H9 (cell line): ENCODE measurements at regions not wholly inside any gene's neighbourhood (a gene's known extent, or its start where the extent isn't known, plus 50 kb on each side); places are given as distances from the start of the nearest gene placed in this dataset.

Source experiments
- DNase-seq: peaks from one replicate; pipeline ENCODE4 v3.0.0-alpha.2; 2017
- H2AFZ ChIP-seq: one replicate; pipeline ENCODE4 v1.6.1; 2013; ENCODE audit warnings: mild to moderate bottlenecking, low read length, control low read depth, moderate library complexity
- H2AK5ac ChIP-seq: 2 replicates; pipeline ENCODE4 v1.6.1; 2013; ENCODE audit warnings: low read length, control low read depth, mixed read lengths; ENCODE audit not compliant: insufficient read length
- H2BK120ac ChIP-seq: one replicate; pipeline ENCODE4 v1.6.1; 2013; ENCODE audit warnings: low read depth, mild to moderate bottlenecking, low read length, control low read depth, inconsistent platforms; ENCODE audit not compliant: poor library complexity, severe bottlenecking
- H2BK12ac ChIP-seq: 2 replicates; pipeline ENCODE4 v1.6.1; 2013; ENCODE audit warnings: low read length, control low read depth, mixed read lengths, low read depth; ENCODE audit not compliant: insufficient read length
- H2BK15ac ChIP-seq: 2 replicates; pipeline ENCODE4 v1.6.1; 2013; ENCODE audit warnings: low read depth, low read length, control low read depth
- H2BK20ac ChIP-seq: one replicate; pipeline ENCODE4 v1.6.1; 2013; ENCODE audit warnings: low read depth, mild to moderate bottlenecking, low read length, control low read depth, inconsistent platforms; ENCODE audit not compliant: poor library complexity, severe bottlenecking
- H2BK5ac ChIP-seq: 2 replicates; pipeline ENCODE4 v1.6.1; 2013; ENCODE audit warnings: low read length, control low read depth, mixed read lengths; ENCODE audit not compliant: insufficient read length
- H3K14ac ChIP-seq: 2 replicates; pipeline ENCODE4 v1.6.1; 2013; ENCODE audit warnings: low read length, control low read depth; ENCODE audit not compliant: insufficient read depth
- H3K18ac ChIP-seq: 2 replicates; pipeline ENCODE4 v1.6.1; 2013; ENCODE audit warnings: low read depth, mild to moderate bottlenecking, mixed read lengths, low read length, control low read depth; ENCODE audit not compliant: insufficient read length
- H3K23ac ChIP-seq: 2 replicates; pipeline ENCODE4 v1.6.1; 2013; ENCODE audit warnings: low read length, control low read depth, mixed read lengths, low read depth; ENCODE audit not compliant: insufficient read length
- H3K23me2 ChIP-seq: 2 replicates; pipeline ENCODE4 v1.6.1; 2013; ENCODE audit warnings: low read depth, mild to moderate bottlenecking, mixed read lengths, low read length, control low read depth; ENCODE audit not compliant: insufficient read length, poor library complexity, severe bottlenecking
- H3K27ac ChIP-seq: 2 replicates; pipeline ENCODE4 v1.5.1; 2013; ENCODE audit warnings: low read length, control low read depth, mixed read lengths, low read depth; ENCODE audit not compliant: insufficient read length
- H3K27me3 ChIP-seq: 2 replicates; pipeline ENCODE4 v1.6.1; 2013; ENCODE audit warnings: low read length, control low read depth, inconsistent platforms; ENCODE audit not compliant: insufficient read depth
- H3K4ac ChIP-seq: 2 replicates; pipeline ENCODE4 v1.6.1; 2013; ENCODE audit warnings: low read depth, mild to moderate bottlenecking, control low read depth, inconsistent platforms, low read length, moderate library complexity
- H3K4me1 ChIP-seq: 2 replicates; pipeline ENCODE4 v1.6.1; 2013; ENCODE audit warnings: low read length, control low read depth, inconsistent platforms; ENCODE audit not compliant: insufficient read depth
- H3K4me2 ChIP-seq: 2 replicates; pipeline ENCODE4 v1.6.1; 2013; ENCODE audit warnings: low read length, control low read depth, mixed read lengths; ENCODE audit not compliant: insufficient read length, insufficient read depth
- H3K56ac ChIP-seq: 2 replicates; pipeline ENCODE4 v1.6.1; 2013; ENCODE audit warnings: low read depth, mild to moderate bottlenecking, mixed read lengths, low read length, control low read depth; ENCODE audit not compliant: insufficient read length
- H3K79me1 ChIP-seq: 2 replicates; pipeline ENCODE4 v1.6.1; 2013; ENCODE audit warnings: low read depth, mild to moderate bottlenecking, moderate library complexity, low read length, control low read depth, inconsistent platforms; ENCODE audit not compliant: insufficient read depth, poor library complexity, severe bottlenecking
- H3K79me2 ChIP-seq: 2 replicates; pipeline ENCODE4 v1.6.1; 2013; ENCODE audit warnings: low read length, control low read depth, inconsistent platforms; ENCODE audit not compliant: insufficient read depth
- H3K9ac ChIP-seq: 2 replicates; pipeline ENCODE4 v1.6.1; 2013; ENCODE audit warnings: low read length, control low read depth, mixed read lengths; ENCODE audit not compliant: insufficient read length; ENCODE audit errors: extremely low read depth
- H3K9me3 ChIP-seq: one replicate; pipeline ENCODE4 v1.6.1; 2013; ENCODE audit warnings: low read depth, low read length, inconsistent platforms; ENCODE audit not compliant: control insufficient read depth
- H3T11ph ChIP-seq: one replicate; pipeline ENCODE4 v1.6.1; 2013; ENCODE audit warnings: mild to moderate bottlenecking, low read length, control low read depth, inconsistent platforms
- H4K20me1 ChIP-seq: one replicate; pipeline ENCODE4 v1.6.1; 2013; ENCODE audit not compliant: control insufficient read depth, insufficient read length, insufficient read depth
- H4K5ac ChIP-seq: 2 replicates; pipeline ENCODE4 v1.6.1; 2013; ENCODE audit warnings: low read depth, mild to moderate bottlenecking, mixed read lengths, low read length, control low read depth; ENCODE audit not compliant: insufficient read length
- H4K8ac ChIP-seq: replicated peaks from 2 replicates; pipeline ENCODE4 v1.6.1; 2013; ENCODE audit warnings: low read length, control low read depth, mixed read lengths, low read depth; ENCODE audit not compliant: insufficient read length
- H4K91ac ChIP-seq: 2 replicates; pipeline ENCODE4 v1.6.1; 2013; ENCODE audit warnings: low read depth, mild to moderate bottlenecking, moderate library complexity, mixed read lengths, low read length, control low read depth; ENCODE audit not compliant: insufficient read length
- H3K27ac Mint-ChIP-seq, 3 experiments: 2 replicates in 2 of 3; 3 replicates in 1 of 3; pipeline ENCODE4 v1.8.0; 2020 to 2021; ENCODE audit warnings: mixed read lengths in 3 of 3, mild to moderate bottlenecking in 1 of 3, moderate library complexity in 1 of 3
- H3K27me3 Mint-ChIP-seq: 2 replicates; pipeline ENCODE4 v1.8.0; 2021; ENCODE audit warnings: low read depth, mild to moderate bottlenecking, moderate library complexity, mixed read lengths
- H3K36me3 Mint-ChIP-seq, 3 experiments: 2 replicates in 2 of 3; 3 replicates in 1 of 3; pipeline ENCODE4 v1.8.0; 2020 to 2021; ENCODE audit warnings: low read depth in 3 of 3, mixed read lengths in 3 of 3; ENCODE audit not compliant: insufficient read depth in 1 of 3
- H3K4me1 Mint-ChIP-seq, 2 experiments: 2 replicates each; pipeline ENCODE4 v1.8.0; 2020; ENCODE audit warnings: mixed read lengths in 2 of 2
- H3K4me3 Mint-ChIP-seq, 2 experiments: 2 replicates in 1 of 2; 3 replicates in 1 of 2; pipeline ENCODE4 v1.8.0; 2020 to 2021; ENCODE audit warnings: mild to moderate bottlenecking in 2 of 2, mixed read lengths in 2 of 2, moderate library complexity in 1 of 2
- H3K9me3 Mint-ChIP-seq, 2 experiments: 2 replicates in 1 of 2; 3 replicates in 1 of 2; pipeline ENCODE4 v1.8.0; 2020; ENCODE audit warnings: mild to moderate bottlenecking in 2 of 2, mixed read lengths in 2 of 2, moderate library complexity in 1 of 2
- WGBS: extraction: QIAGEN DNeasy Blood & Tissue Kit; methylation state at CpG from one replicate; pipeline ENCODE4 v1.1.7; 2013; ENCODE audit warnings: missing lambda C conversion rate, low lambda C conversion rate, mixed read lengths; ENCODE audit not compliant: insufficient read length; ENCODE audit errors: extremely low coverage; 5-methylcytosine and 5-hydroxymethylcytosine counted together
- TF ChIP-seq, protein P1 (sequence below): fragments of 200-600 bp; sonication (generic); conservative IDR thresholded peaks from 3 replicates; pipeline ENCODE4 v1.8.0; 2021; ENCODE audit warnings: antibody characterized with exemption, mild to moderate bottlenecking

DNA sequence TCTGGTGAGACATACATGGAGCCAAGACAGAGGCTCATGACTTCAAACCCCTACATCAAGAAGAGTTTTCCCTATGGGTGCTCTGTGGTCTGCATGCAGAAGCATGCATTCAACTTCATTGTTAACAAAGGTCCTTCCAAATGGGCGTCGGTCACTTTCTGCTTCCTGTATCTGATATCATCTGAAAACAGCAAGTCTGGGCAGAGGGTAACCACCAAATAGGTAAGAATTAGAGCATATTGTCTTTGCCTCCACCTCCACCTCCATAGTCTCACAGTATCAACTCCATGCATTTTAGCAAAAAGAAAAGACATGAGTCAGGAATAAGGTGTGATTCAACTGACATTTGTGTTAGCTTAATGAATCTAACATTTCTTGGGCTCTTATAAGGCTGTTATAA is 462.9 kb downstream of the DMRT2 start:
- H3K4ac ChIP-seq: no peak overlapping the region
- no peak overlapping the region for H2AFZ ChIP-seq
- no peak overlapping the region for H2BK12ac ChIP-seq
- H2BK20ac ChIP-seq: no peak overlapping the region
- no peaks in the 10 kb centered on the region for H3K79me1 ChIP-seq
- peaks cover 23 to 47% of the 10 kb centered on the region in 2 experiments for H3K9me3 Mint-ChIP-seq
- no peak overlapping the region for H2BK15ac ChIP-seq
- no peak overlapping the region for H2AK5ac ChIP-seq
- no peak overlapping the region for H3K27ac ChIP-seq
- H3K27me3 Mint-ChIP-seq: peaks cover 2% of the 10 kb centered on the region; the same call in 1 of the 2 replicates
- no peaks in the 10 kb centered on the region for H3K27me3 ChIP-seq
- no peaks in the 10 kb centered on the region for H3K9me3 ChIP-seq
- peaks cover 0 to 3% of the 10 kb centered on the region in 2 experiments; a peak in 2 of 4 replicates for H3K4me1 Mint-ChIP-seq
- H3K36me3 Mint-ChIP-seq: peaks cover 0 to 8% (median 0%) of the 10 kb centered on the region in 3 experiments; a peak in 2 of 7 replicates
- H4K5ac ChIP-seq: no peak overlapping the region
- WGBS: no CpG with 5 or more reads among the region's 2 CpGs
- H3K23me2 ChIP-seq: no peaks in the 10 kb centered on the region
- DNase-seq: no peak
- H3K4me2 ChIP-seq: no peak overlapping the region
- H3K4me1 ChIP-seq: no peaks in the 10 kb centered on the region
- H3K4me3 Mint-ChIP-seq: no peak overlapping the region
- no peak overlapping the region for H3K23ac ChIP-seq
- no peak overlapping the region for H3K14ac ChIP-seq
- TF ChIP-seq, protein P1, sequence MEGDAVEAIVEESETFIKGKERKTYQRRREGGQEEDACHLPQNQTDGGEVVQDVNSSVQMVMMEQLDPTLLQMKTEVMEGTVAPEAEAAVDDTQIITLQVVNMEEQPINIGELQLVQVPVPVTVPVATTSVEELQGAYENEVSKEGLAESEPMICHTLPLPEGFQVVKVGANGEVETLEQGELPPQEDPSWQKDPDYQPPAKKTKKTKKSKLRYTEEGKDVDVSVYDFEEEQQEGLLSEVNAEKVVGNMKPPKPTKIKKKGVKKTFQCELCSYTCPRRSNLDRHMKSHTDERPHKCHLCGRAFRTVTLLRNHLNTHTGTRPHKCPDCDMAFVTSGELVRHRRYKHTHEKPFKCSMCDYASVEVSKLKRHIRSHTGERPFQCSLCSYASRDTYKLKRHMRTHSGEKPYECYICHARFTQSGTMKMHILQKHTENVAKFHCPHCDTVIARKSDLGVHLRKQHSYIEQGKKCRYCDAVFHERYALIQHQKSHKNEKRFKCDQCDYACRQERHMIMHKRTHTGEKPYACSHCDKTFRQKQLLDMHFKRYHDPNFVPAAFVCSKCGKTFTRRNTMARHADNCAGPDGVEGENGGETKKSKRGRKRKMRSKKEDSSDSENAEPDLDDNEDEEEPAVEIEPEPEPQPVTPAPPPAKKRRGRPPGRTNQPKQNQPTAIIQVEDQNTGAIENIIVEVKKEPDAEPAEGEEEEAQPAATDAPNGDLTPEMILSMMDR: no peak
- H3K9ac ChIP-seq: no peak overlapping the region
- no peak overlapping the region for H4K8ac ChIP-seq
- no peak overlapping the region for H2BK5ac ChIP-seq
- no peak overlapping the region for H2BK120ac ChIP-seq
- no peak overlapping the region for H3K27ac Mint-ChIP-seq
- no peak overlapping the region for H3K18ac ChIP-seq
- no peaks in the 10 kb centered on the region for H3K79me2 ChIP-seq
- H4K91ac ChIP-seq: no peak overlapping the region
- no peak overlapping the region for H3K56ac ChIP-seq
- H4K20me1 ChIP-seq: no peaks in the 10 kb centered on the region
- H3T11ph ChIP-seq: no peak overlapping the region
